BLaER1 treated with 17β-estradiol and CSF1 and Interleukin-3, amounts not matched to agents 10 nM and 100 nM (cell line): ENCODE measurements at regions not wholly inside any gene's neighbourhood (a gene's known extent, or its start where the extent isn't known, plus 50 kb on each side); places are given as distances from the start of the nearest gene placed in this dataset.

Source experiments
- H3K27ac ChIP-seq, 11 experiments: shearing (Covaris generic); formaldehyde crosslinking; 2 replicates each; pipeline ENCODE4 v1.8.1; 2022
- H3K27me3 ChIP-seq, 11 experiments: shearing (Covaris generic); formaldehyde crosslinking; 2 replicates each; pipeline ENCODE4 v1.8.1; 2022
- H3K36me3 ChIP-seq, 11 experiments: shearing (Covaris generic); formaldehyde crosslinking; 2 replicates each; pipeline ENCODE4 v1.8.1; 2022
- H3K4me1 ChIP-seq, 10 experiments: shearing (Covaris generic); formaldehyde crosslinking; 2 replicates each; pipeline ENCODE4 v1.8.1; 2022
- H3K4me2 ChIP-seq, 11 experiments: shearing (Covaris generic); formaldehyde crosslinking; 2 replicates each; pipeline ENCODE4 v1.8.1; 2022
- H3K4me3 ChIP-seq, 10 experiments: shearing (Covaris generic); formaldehyde crosslinking; 2 replicates each; pipeline ENCODE4 v1.8.1; 2022
- H3K9ac ChIP-seq, 11 experiments: shearing (Covaris generic); formaldehyde crosslinking; 2 replicates each; pipeline ENCODE4 v1.8.1; 2022
- H3K9me3 ChIP-seq, 11 experiments: shearing (Covaris generic); formaldehyde crosslinking; replicated peaks in 1 of 11; 2 replicates each; pipeline ENCODE4 v1.8.1; 2022
- H4K20me1 ChIP-seq, 11 experiments: shearing (Covaris generic); formaldehyde crosslinking; 2 replicates each; pipeline ENCODE4 v1.8.1; 2022
- Cebpa-rat ChIP-seq, 11 experiments: shearing (Covaris generic); IDR thresholded peaks; 2 replicates each; pipeline ENCODE4 v1.8.1; 2022

DNA sequence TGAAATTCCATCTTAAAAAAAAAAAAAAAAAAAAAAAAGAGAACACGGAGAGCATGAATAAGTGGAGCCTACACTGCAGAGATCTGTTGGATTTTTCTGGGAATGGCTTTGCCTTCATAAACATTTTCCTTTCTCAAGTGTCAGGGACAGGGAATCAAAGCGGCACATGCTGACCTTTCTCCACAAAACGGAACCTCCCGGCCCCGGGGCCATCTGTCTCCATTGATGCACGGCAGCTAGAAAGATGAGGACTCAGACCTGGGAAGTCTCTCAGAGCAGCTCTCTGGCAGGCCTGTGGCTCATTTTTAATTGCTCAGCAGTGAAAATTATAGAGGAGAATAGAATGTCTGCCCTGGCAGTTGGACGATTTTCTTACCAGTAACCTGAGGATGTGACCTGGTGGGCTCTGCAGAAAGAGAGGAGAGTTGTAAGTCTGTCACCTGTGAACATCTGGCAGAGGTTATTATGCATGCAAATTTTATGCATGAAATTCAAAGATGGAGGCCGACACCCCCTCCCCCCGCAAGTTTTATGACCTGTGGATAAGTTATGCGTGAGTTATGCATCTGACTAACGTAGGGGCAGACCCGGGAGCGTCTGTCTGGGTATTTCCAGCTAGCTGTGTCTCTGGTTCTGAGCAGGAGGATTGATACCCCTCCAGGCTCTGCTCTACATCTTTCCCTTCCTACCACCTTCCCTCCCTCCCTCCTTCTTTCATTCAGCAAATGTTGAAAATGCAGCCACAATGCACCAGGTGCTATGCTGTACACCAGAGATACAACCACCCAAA is 352.5 kb downstream of the CDH26 start:
- Histone ChIP-seq H3K27ac (no peak overlapping the region), H3K4me2 (no peak overlapping the region), H3K9ac (no peak overlapping the region), H3K36me3 (peaks cover 0 to 16% (median 0%) of the 10 kb centered on the region in 11 experiments; a peak in 5 of 22 replicates), H3K4me3 (no peak overlapping the region), H3K27me3 (no peaks in the 10 kb centered on the region), H4K20me1 (peaks cover 0 to 11% (median 0%) of the 10 kb centered on the region in 11 experiments; a peak in 2 of 22 replicates), H3K4me1 (no peaks in the 10 kb centered on the region), H3K9me3 (peaks cover 0 to 7% (median 0%) of the 10 kb centered on the region in 11 experiments; a peak in 1 of 22 replicates)
- no peak for TF ChIP-seq Cebpa-rat (IDR thresholded peaks at IDR 0.05)

DNA sequence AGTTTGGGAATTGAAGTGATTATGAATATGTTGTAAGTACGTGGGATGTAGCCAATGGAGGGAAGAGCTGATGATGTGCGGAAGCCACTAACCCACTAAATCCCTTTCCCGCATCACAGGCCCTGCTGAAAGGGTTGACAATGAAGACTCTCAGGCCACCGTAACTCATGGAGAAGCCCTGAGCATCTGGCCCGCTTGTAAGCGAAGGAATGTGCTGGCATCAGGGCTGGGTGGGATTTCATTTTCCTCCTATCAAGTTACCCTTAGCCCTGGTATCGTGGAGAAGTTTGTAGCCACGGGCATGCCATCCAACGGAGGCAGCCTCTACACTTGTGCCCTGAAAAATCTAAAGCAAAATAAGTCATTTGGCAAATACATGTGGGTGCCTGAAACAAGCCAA is 355.0 kb downstream of the CDH26 start:
- Histone ChIP-seq H3K9ac (no peak overlapping the region), H3K27ac (no peak overlapping the region), H3K4me3 (no peak overlapping the region), H3K36me3 (peaks cover 0 to 11% (median 0%) of the 10 kb centered on the region in 11 experiments; a peak in 4 of 22 replicates), H3K4me2 (no peak overlapping the region), H3K27me3 (no peaks in the 10 kb centered on the region), H3K4me1 (peaks cover 0 to 10% (median 4%) of the 10 kb centered on the region in 10 experiments; a peak in 9 of 20 replicates), H4K20me1 (peaks cover 0 to 34% (median 0%) of the 10 kb centered on the region in 11 experiments; a peak in 3 of 22 replicates), H3K9me3 (peaks cover 0 to 7% (median 0%) of the 10 kb centered on the region in 11 experiments; a peak in 1 of 22 replicates)
- TF ChIP-seq Cebpa-rat (IDR thresholded peaks at IDR 0.05): no peak

DNA sequence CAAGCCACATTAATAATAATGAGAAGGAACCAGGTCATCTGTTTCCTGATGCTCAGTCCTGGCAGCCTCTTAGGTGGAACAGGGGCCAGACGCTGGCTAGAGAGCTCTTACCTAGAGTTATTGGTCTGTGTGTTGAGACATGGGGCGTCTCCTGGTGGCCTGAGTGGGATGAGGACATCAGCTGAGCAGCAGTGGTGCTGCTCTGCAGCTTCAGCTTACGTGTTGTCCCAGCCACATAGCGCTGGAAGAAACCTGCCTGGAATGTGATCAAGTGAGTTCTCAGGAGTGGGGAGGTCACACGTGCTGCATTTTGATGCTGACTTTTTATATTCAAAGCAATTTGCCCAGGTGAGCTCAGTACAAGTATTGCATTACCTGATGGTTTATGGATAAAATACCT is 355.4 kb downstream of the CDH26 start:
- Histone ChIP-seq H3K36me3 (peaks cover 0 to 11% (median 0%) of the 10 kb centered on the region in 11 experiments; a peak in 4 of 22 replicates), H3K4me3 (no peak overlapping the region), H3K4me1 (peaks cover 0 to 10% (median 5%) of the 10 kb centered on the region in 10 experiments; a peak in 9 of 20 replicates), H3K9me3 (peaks cover 0 to 7% (median 0%) of the 10 kb centered on the region in 11 experiments; a peak in 1 of 22 replicates), H3K27me3 (no peaks in the 10 kb centered on the region), H3K27ac (no peak overlapping the region), H3K9ac (no peak overlapping the region), H3K4me2 (no peak overlapping the region), H4K20me1 (peaks cover 0 to 38% (median 0%) of the 10 kb centered on the region in 11 experiments; a peak in 3 of 22 replicates)
- no peak for TF ChIP-seq Cebpa-rat (IDR thresholded peaks at IDR 0.05)

DNA sequence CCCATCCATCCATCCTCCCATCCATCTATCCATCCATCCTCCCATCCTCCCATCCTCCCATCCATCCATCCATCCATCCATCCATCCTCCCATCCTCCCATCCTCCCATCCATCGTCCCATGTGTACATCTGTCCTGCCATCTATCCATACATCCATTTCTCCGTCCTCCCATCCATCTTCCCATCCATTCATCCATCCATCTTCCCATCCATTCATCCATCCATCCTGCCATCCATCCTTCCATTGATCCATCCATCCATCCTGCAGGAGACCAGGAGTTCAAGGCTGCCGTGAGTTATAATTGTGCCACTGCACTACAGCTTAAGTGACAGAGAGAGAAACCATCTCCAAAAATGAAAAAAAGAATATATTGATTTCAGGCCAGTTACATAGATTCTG is 356.5 kb downstream of the CDH26 start:
- Histone ChIP-seq H3K27ac (no peak overlapping the region), H3K4me2 (no peak overlapping the region), H3K4me3 (no peak overlapping the region), H3K27me3 (no peaks in the 10 kb centered on the region), H4K20me1 (peaks cover 0 to 46% (median 0%) of the 10 kb centered on the region in 11 experiments; a peak in 3 of 22 replicates), H3K4me1 (peaks cover 0 to 10% (median 5%) of the 10 kb centered on the region in 10 experiments; a peak in 9 of 20 replicates), H3K36me3 (peaks cover 0 to 20% (median 0%) of the 10 kb centered on the region in 11 experiments; a peak in 5 of 22 replicates), H3K9me3 (peaks cover 0 to 7% (median 0%) of the 10 kb centered on the region in 11 experiments; a peak in 1 of 22 replicates), H3K9ac (no peak overlapping the region)
- TF ChIP-seq Cebpa-rat (IDR thresholded peaks at IDR 0.05): no peak

DNA sequence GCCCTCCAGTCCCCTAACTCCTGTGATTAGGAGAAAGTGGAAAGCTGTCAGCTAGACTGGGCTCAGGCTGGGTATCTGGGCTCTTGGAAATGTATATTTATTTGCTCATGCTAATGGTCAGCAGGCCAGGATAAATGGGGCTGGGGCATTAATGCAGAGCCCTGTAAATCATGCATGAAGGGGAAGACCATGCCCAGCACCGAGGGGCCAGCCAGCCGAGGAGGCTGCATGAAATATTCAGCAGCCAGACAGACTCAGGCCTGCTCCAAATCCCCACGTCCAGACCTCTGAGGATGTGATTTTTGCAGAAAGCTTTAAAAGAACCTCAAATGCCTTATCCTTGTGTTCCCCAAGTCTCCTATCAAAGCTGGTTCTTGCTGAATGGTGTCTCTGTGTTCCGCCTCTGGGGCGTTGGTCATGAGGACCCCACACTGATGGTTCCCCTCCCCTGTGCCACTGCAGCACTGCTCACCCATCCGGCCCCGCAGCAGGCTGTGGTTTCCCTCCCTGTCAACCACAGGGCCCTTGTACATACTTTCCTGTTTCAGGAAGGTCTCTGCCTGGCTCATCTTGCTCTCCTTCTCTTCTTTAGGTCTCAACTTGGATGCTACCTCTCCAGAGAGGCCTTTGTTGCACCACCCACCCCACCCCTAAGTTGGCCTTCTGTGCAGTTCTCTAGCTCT is 358.4 kb downstream of the CDH26 start:
- peaks cover 0 to 27% (median 0%) of the 10 kb centered on the region in 11 experiments; a peak in 5 of 22 replicates for H3K36me3 ChIP-seq
- H3K9ac ChIP-seq: no peak overlapping the region
- H3K27me3 ChIP-seq: no peaks in the 10 kb centered on the region
- no peak overlapping the region for H3K27ac ChIP-seq
- no peak for TF ChIP-seq Cebpa-rat (IDR thresholded peaks at IDR 0.05)
- peaks cover 0 to 7% (median 0%) of the 10 kb centered on the region in 11 experiments; a peak in 1 of 22 replicates for H3K9me3 ChIP-seq
- peaks cover 0 to 45% (median 0%) of the 10 kb centered on the region in 11 experiments; a peak in 3 of 22 replicates for H4K20me1 ChIP-seq
- H3K4me2 ChIP-seq: 0 out of 22 replicates have a peak overlapping the region, but pooled peaks of 1 of the 11 experiments have one; percentile 3
- no peak overlapping the region for H3K4me3 ChIP-seq
- H3K4me1 ChIP-seq: peaks cover 0 to 10% (median 6%) of the 10 kb centered on the region in 10 experiments; a peak in 9 of 20 replicates

DNA sequence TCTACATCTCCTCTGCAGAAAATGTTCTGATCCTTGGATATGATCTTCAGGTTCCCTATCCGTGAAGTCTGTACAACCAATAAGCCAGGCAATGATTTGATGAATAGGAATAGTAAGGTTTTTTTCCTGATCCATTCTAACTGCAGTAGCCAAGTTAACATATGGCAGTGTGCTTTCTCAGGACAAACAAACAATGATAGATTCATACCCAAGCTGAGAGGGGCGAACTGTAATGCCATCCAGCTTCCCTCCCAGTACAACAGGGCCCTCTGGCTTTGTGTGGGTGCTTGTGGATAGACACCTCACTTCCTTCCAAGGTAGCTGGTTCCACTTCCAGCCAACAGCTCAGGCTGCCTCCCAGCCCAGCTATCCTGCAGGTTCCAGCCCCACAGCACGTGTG is 359.2 kb downstream of the CDH26 start:
- H3K9me3 ChIP-seq: peaks cover 0 to 7% (median 0%) of the 10 kb centered on the region in 11 experiments; a peak in 1 of 22 replicates
- no peak for TF ChIP-seq Cebpa-rat (IDR thresholded peaks at IDR 0.05)
- no peaks in the 10 kb centered on the region for H3K27me3 ChIP-seq
- H3K9ac ChIP-seq: no peak overlapping the region
- peaks cover 0 to 33% (median 0%) of the 10 kb centered on the region in 11 experiments; a peak in 6 of 22 replicates for H3K36me3 ChIP-seq
- H3K4me3 ChIP-seq: no peak overlapping the region
- H4K20me1 ChIP-seq: peaks cover 0 to 40% (median 0%) of the 10 kb centered on the region in 11 experiments; a peak in 3 of 22 replicates
- peaks cover 0 to 10% (median 6%) of the 10 kb centered on the region in 10 experiments; a peak in 9 of 20 replicates for H3K4me1 ChIP-seq
- 0 out of 22 replicates have a peak overlapping the region, but pooled peaks of 1 of the 11 experiments have one; percentile 16 for H3K4me2 ChIP-seq
- H3K27ac ChIP-seq: no peak overlapping the region

DNA sequence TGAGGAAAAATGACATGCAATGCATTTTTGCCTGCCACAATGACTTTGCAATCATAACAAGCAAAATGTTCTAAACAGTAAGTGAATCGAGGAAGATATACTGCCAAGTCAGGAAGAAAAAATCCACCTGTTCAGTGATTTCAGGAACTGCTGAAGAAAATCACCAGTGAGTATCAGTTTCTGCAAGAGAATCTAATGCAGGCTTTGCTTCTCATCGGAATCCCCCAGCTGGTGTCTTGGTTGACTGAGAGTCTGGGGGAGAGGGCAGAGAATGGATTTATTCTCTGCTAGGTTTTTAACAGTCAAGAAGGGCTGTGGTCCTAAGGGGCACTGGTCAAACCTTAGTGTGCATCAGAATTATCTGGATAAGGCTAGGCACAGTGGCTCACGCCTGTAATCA is 363.4 kb downstream of the CDH26 start:
- H4K20me1 ChIP-seq: peaks cover 0 to 28% (median 0%) of the 10 kb centered on the region in 11 experiments; a peak in 3 of 22 replicates
- no peak overlapping the region for H3K4me2 ChIP-seq
- peaks cover 0 to 9% (median 6%) of the 10 kb centered on the region in 10 experiments; a peak in 9 of 20 replicates for H3K4me1 ChIP-seq
- H3K9ac ChIP-seq: no peak overlapping the region
- no peak overlapping the region for H3K4me3 ChIP-seq
- no peaks in the 10 kb centered on the region for H3K27me3 ChIP-seq
- no peak overlapping the region for H3K27ac ChIP-seq
- peaks cover 0 to 57% (median 0%) of the 10 kb centered on the region in 11 experiments; a peak in 7 of 22 replicates for H3K36me3 ChIP-seq
- H3K9me3 ChIP-seq: no peaks in the 10 kb centered on the region
- no peak for TF ChIP-seq Cebpa-rat (IDR thresholded peaks at IDR 0.05)

DNA sequence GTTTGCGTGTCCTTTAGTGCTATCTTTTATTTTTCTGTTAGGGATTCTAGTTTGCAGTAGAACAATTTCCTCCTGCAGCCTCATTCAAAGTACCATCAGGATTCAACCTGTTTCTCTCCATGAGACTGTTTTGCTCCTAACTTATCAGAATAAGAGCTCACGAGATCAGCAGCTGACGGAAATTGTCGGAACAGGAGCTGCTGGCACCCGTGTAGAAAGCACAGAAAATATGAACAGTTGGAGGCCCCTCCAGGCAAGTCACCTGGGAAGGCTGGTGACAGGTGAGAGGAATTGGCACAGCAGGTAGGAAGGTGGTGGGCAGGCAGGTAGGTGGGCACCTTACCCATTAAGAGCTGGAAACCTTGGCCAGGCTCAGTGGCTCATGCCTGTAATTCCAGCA is 368.6 kb downstream of the CDH26 start:
- Histone ChIP-seq H3K9ac (no peak overlapping the region), H3K27ac (no peak overlapping the region), H3K36me3 (peaks cover 0 to 30% (median 0%) of the 10 kb centered on the region in 11 experiments; a peak in 6 of 22 replicates), H4K20me1 (0 out of 22 replicates have a peak, but pooled peaks cover 0 to 6% (median 0%) of the 10 kb centered on the region in 11 experiments), H3K27me3 (no peaks in the 10 kb centered on the region), H3K4me2 (no peak overlapping the region), H3K4me1 (peaks cover 0 to 14% (median 0%) of the 10 kb centered on the region in 10 experiments; a peak in 2 of 20 replicates), H3K9me3 (no peaks in the 10 kb centered on the region), H3K4me3 (no peak overlapping the region)
- no peak for TF ChIP-seq Cebpa-rat (IDR thresholded peaks at IDR 0.05)
